Muscle of leg (tissue), 3 donors: ENCODE measurements at regions not wholly inside any gene's neighbourhood (a gene's known extent, or its start where the extent isn't known, plus 50 kb on each side); places are given as distances from the start of the nearest gene placed in this dataset.
A peak's percentile ranks its signal among the peaks of the same experiment; 100 is the strongest.
"Not testable (repeated sequence)": the region's sequence is repeated elsewhere in the genome, so short reads cannot be mapped to it uniquely, and the experiment has no call there.

Experiments used
- DNase-seq: peaks from one replicate; pipeline ENCODE4 v3.0.0; 2013
- H3K27ac ChIP-seq: one replicate; pipeline ENCODE4 v1.5.1; 2013; ENCODE audit warnings: mild to moderate bottlenecking, low read length, control low read depth
- H3K27me3 ChIP-seq: one replicate; pipeline ENCODE4 v1.6.1; 2013; ENCODE audit warnings: low read length; ENCODE audit not compliant: control insufficient read depth, insufficient read depth
- H3K36me3 ChIP-seq: one replicate; pipeline ENCODE4 v1.6.1; 2013; ENCODE audit warnings: low read length; ENCODE audit not compliant: control insufficient read depth, insufficient read depth
- H3K4me1 ChIP-seq: one replicate; pipeline ENCODE4 v1.6.1; 2013; ENCODE audit warnings: low read length; ENCODE audit not compliant: control insufficient read depth, insufficient read depth
- H3K4me3 ChIP-seq: one replicate; pipeline ENCODE4 v1.5.1; 2013; ENCODE audit warnings: low read length, control low read depth
- H3K9me3 ChIP-seq: replicated peaks from 2 replicates; pipeline ENCODE4 v1.6.1; 2013; ENCODE audit warnings: low read depth, low read length; ENCODE audit not compliant: control insufficient read depth
- WGBS: methylation state at CpG from one replicate; pipeline ENCODE4 v1.1.5; 2013; ENCODE audit warnings: missing lambda C conversion rate; ENCODE audit not compliant: insufficient coverage; 5-methylcytosine and 5-hydroxymethylcytosine counted together

- WGBS: 0% methylated on average over 16 of the region's 31 CpGs
- H3K9me3 ChIP-seq: no peaks in the 10 kb centered on the region
- H3K27ac ChIP-seq: peak overlapping the region; percentile 62
- H3K4me1 ChIP-seq: peaks cover 12% of the 10 kb centered on the region
- peak; percentile 92 for DNase-seq
- peaks cover 6% of the 10 kb centered on the region for H3K27me3 ChIP-seq
- H3K36me3 ChIP-seq: no peaks in the 10 kb centered on the region
- peak overlapping the region; percentile 24 for H3K4me3 ChIP-seq
These were observed 77.8 kb upstream of the HES1 start for GRCh38 chr3:194058189-194058571.

GRCh38 chr3:194058753-194059152, 77.2 kb upstream of the HES1 start:
- Histone ChIP-seq H3K27ac (peak overlapping the region; percentile 45), H3K4me1 (peaks cover 16% of the 10 kb centered on the region), H3K4me3 (no peak overlapping the region), H3K36me3 (no peaks in the 10 kb centered on the region), H3K9me3 (no peaks in the 10 kb centered on the region), H3K27me3 (peaks cover 6% of the 10 kb centered on the region)
- DNase-seq: peak; percentile 61
- WGBS: no CpG with 5 or more reads among the region's 1 CpG

GRCh38 chr3:194061421-194062030, 74.4 kb upstream of the HES1 start:
- Histone ChIP-seq H3K27me3 (peaks cover 6% of the 10 kb centered on the region), H3K4me1 (peaks cover 28% of the 10 kb centered on the region), H3K36me3 (no peaks in the 10 kb centered on the region), H3K9me3 (no peaks in the 10 kb centered on the region), H3K27ac (no peak overlapping the region), H3K4me3 (no peak overlapping the region)
- WGBS: 80% methylated on average over 1 of the region's 3 CpGs
- no peak for DNase-seq

GRCh38 chr3:194062830-194063229, 73.1 kb upstream of the HES1 start:
- no peak overlapping the region for H3K4me3 ChIP-seq
- H3K36me3 ChIP-seq: no peaks in the 10 kb centered on the region
- DNase-seq: no peak
- no peaks in the 10 kb centered on the region for H3K27me3 ChIP-seq
- 80% methylated on average over 1 of the region's 3 CpGs for WGBS
- H3K27ac ChIP-seq: no peak overlapping the region
- peaks cover 21% of the 10 kb centered on the region for H3K4me1 ChIP-seq
- peaks cover 5% of the 10 kb centered on the region for H3K9me3 ChIP-seq

- peaks cover 19% of the 10 kb centered on the region for H3K4me1 ChIP-seq
- no peaks in the 10 kb centered on the region for H3K36me3 ChIP-seq
- DNase-seq: peak; percentile 68
- H3K27me3 ChIP-seq: peaks cover 4% of the 10 kb centered on the region
- H3K4me3 ChIP-seq: no peak overlapping the region
- 71% methylated on average over 3 of the region's 8 CpGs for WGBS
- peak overlapping the region; percentile 36 for H3K27ac ChIP-seq
- H3K9me3 ChIP-seq: peaks cover 8% of the 10 kb centered on the region
These were observed 71.3 kb upstream of the HES1 start for GRCh38 chr3:194064380-194065332.

GRCh38 chr3:194067327-194067726, 68.6 kb upstream of the HES1 start:
- not testable (repeated sequence) for H3K4me3 ChIP-seq, DNase-seq
- H3K4me1 ChIP-seq: peaks cover 39% of the 10 kb centered on the region

GRCh38 chr3:194067949-194068362, 68.0 kb upstream of the HES1 start:
- no peak for DNase-seq
- Histone ChIP-seq H3K27me3 (peaks cover 11% of the 10 kb centered on the region), H3K36me3 (no peaks in the 10 kb centered on the region), H3K4me1 (peaks cover 39% of the 10 kb centered on the region), H3K9me3 (peaks cover 8% of the 10 kb centered on the region), H3K27ac (no peak overlapping the region), H3K4me3 (no peak overlapping the region)
- 80% methylated on average over 1 of the region's 4 CpGs for WGBS

More at GRCh38 chr3:194067327-194067726, 68.6 kb upstream of the HES1 start:
- H3K27me3 ChIP-seq: peaks cover 11% of the 10 kb centered on the region
- H3K9me3 ChIP-seq, H3K27ac ChIP-seq, H3K36me3 ChIP-seq: not testable (repeated sequence)

GRCh38 chr3:194069421-194070219, 66.3 kb upstream of the HES1 start:
- Histone ChIP-seq H3K4me3 (no peak overlapping the region), H3K27me3 (peaks cover 11% of the 10 kb centered on the region), H3K27ac (no peak overlapping the region), H3K4me1 (peaks cover 31% of the 10 kb centered on the region), H3K9me3 (peaks cover 8% of the 10 kb centered on the region), H3K36me3 (no peaks in the 10 kb centered on the region)
- 92% methylated on average over 7 of the region's 12 CpGs for WGBS
- DNase-seq: no peak

- Histone ChIP-seq H3K4me1 (peaks cover 25% of the 10 kb centered on the region), H3K4me3 (no peak overlapping the region), H3K36me3 (no peaks in the 10 kb centered on the region), H3K9me3 (peaks cover 8% of the 10 kb centered on the region), H3K27ac (no peak overlapping the region), H3K27me3 (peaks cover 11% of the 10 kb centered on the region)
- DNase-seq: no peak
- WGBS: 63% methylated on average over 9 of the region's 15 CpGs
These were observed 65.7 kb upstream of the HES1 start for GRCh38 chr3:194070220-194070633.
